ENCODE measurements at regions not wholly inside any gene's neighbourhood (a gene's known extent, or its start where the extent isn't known, plus 50 kb on each side); places are given as distances from the start of the nearest gene placed in this dataset.

DNA sequence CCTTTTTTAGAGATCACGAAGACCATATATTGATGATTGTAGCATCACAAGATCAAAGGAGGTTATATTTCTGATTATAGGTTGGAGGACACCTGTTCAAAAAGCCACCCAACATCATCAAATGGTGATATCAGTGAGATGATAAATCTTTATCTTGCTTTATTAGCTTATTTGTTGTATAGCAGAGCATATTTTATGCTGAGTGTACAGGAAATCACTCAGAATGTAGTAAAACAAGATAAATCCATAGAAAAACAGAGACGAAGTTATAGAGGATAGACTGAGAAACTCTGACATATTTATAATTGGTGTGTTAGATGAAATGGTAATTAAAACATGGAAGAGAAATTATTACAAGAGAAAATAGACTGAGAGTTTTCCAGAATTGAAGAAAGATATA is 69.8 kb upstream of the DMAC1 start:
- TF ChIP-seq, protein P1, sequence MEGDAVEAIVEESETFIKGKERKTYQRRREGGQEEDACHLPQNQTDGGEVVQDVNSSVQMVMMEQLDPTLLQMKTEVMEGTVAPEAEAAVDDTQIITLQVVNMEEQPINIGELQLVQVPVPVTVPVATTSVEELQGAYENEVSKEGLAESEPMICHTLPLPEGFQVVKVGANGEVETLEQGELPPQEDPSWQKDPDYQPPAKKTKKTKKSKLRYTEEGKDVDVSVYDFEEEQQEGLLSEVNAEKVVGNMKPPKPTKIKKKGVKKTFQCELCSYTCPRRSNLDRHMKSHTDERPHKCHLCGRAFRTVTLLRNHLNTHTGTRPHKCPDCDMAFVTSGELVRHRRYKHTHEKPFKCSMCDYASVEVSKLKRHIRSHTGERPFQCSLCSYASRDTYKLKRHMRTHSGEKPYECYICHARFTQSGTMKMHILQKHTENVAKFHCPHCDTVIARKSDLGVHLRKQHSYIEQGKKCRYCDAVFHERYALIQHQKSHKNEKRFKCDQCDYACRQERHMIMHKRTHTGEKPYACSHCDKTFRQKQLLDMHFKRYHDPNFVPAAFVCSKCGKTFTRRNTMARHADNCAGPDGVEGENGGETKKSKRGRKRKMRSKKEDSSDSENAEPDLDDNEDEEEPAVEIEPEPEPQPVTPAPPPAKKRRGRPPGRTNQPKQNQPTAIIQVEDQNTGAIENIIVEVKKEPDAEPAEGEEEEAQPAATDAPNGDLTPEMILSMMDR (IDR thresholded peaks at IDR 0.05), result no peak
- no peak for TF ChIP-seq EP300 (IDR thresholded peaks at IDR 0.05)
- TF ChIP-seq POLR2A (IDR thresholded peaks at IDR 0.05), result no peak
- no peak for TF ChIP-seq POLR2AphosphoS5 (IDR thresholded peaks at IDR 0.05)
- WGBS, 2 donors, result 90 to 91% methylated on average over 2 of the region's 2 CpGs
- DNase-seq, result no peak
- Histone ChIP-seq H3K27ac (no peak overlapping the region), H3K9me3 (no peaks in the 10 kb centered on the region), H3K27me3 (no peaks in the 10 kb centered on the region), H3K4me3 (no peak overlapping the region), H3K36me3 (no peaks in the 10 kb centered on the region), H3K4me1 (no peaks in the 10 kb centered on the region)
- intact Hi-C loops (cut with DNase I), result no loop called here

DNA sequence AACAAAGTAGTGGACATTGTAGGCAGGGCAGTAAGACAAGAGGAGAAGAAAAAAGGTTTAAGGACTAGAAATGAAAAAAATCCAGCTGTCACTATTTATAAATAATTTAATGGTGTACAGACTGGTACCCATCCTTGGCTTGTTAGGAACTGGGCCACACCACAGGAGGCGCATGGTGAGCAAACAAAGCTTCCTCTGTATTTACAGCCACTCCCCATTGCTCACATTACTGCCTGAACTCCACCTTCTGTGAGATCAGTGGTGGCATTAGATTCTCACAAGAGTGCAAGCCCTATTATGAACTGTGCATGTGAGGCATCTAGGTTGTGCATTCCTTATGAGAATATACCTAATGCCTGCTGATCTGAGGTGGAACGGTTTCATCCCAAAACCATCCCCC is 62.6 kb upstream of the DMAC1 start:
- no peak overlapping the region for H3K4me3 ChIP-seq
- 63 to 87% methylated on average over 2 of the region's 2 CpGs for WGBS, 2 donors
- DNase-seq, result no peak

GRCh38 chr9:7861086-7861485 is 61.5 kb upstream of the DMAC1 start:
- no peak overlapping the region for H3K27ac ChIP-seq
- H3K4me3 ChIP-seq, result no peak overlapping the region
- DNase-seq, result no peak
- intact Hi-C loops (cut with DNase I), result no loop called here
- H3K27me3 ChIP-seq, result no peaks in the 10 kb centered on the region
- no peaks in the 10 kb centered on the region for H3K9me3 ChIP-seq
- TF ChIP-seq POLR2A (IDR thresholded peaks at IDR 0.05) (no peak), EP300 (IDR thresholded peaks at IDR 0.05) (no peak), POLR2AphosphoS5 (IDR thresholded peaks at IDR 0.05) (no peak)
- TF ChIP-seq, protein P1 (IDR thresholded peaks at IDR 0.05), result no peak
- WGBS, 2 donors, result 92 to 94% methylated on average over 2 of the region's 2 CpGs
- H3K36me3 ChIP-seq, result no peaks in the 10 kb centered on the region
- H3K4me1 ChIP-seq, result no peaks in the 10 kb centered on the region

More for the DNA sequence above, 62.6 kb upstream of the DMAC1 start:
- no peaks in the 10 kb centered on the region for H3K4me1 ChIP-seq
- no peaks in the 10 kb centered on the region for H3K9me3 ChIP-seq
- no peak overlapping the region for H3K27ac ChIP-seq
- no peaks in the 10 kb centered on the region for H3K27me3 ChIP-seq
- intact Hi-C loops (cut with DNase I), result no loop called here
- TF ChIP-seq POLR2A (IDR thresholded peaks at IDR 0.05) (no peak), POLR2AphosphoS5 (IDR thresholded peaks at IDR 0.05) (no peak), EP300 (IDR thresholded peaks at IDR 0.05) (no peak)
- TF ChIP-seq, protein P1 (IDR thresholded peaks at IDR 0.05), result no peak
- no peaks in the 10 kb centered on the region for H3K36me3 ChIP-seq

GRCh38 chr9:7860335-7860709 is 60.7 kb upstream of the DMAC1 start:
- no peaks in the 10 kb centered on the region for H3K4me1 ChIP-seq
- H3K27me3 ChIP-seq, result no peaks in the 10 kb centered on the region
- DNase-seq, result no peak
- H3K9me3 ChIP-seq, result no peaks in the 10 kb centered on the region
- no peak overlapping the region for H3K27ac ChIP-seq
- no peak overlapping the region for H3K4me3 ChIP-seq
- no peak for TF ChIP-seq POLR2A (IDR thresholded peaks at IDR 0.05)
- TF ChIP-seq, protein P1 (IDR thresholded peaks at IDR 0.05), result no peak
- TF ChIP-seq POLR2AphosphoS5 (IDR thresholded peaks at IDR 0.05), result no peak
- no peak for TF ChIP-seq EP300 (IDR thresholded peaks at IDR 0.05)
- whole genome bisulfite sequencing, 2 donors, result 19 to 64% methylated on average over 1 of the region's 1 CpG
- intact Hi-C loops (cut with DNase I), result no loop called here
- H3K36me3 ChIP-seq, result no peaks in the 10 kb centered on the region

- TF ChIP-seq EP300 (IDR thresholded peaks at IDR 0.05) (no peak), POLR2A (IDR thresholded peaks at IDR 0.05) (no peak), POLR2AphosphoS5 (IDR thresholded peaks at IDR 0.05) (no peak)
- TF ChIP-seq, protein P1 (IDR thresholded peaks at IDR 0.05), result no peak
- intact Hi-C loops (cut with DNase I), result no loop called here
- WGBS, 2 donors, result 42 to 62% methylated on average over 3 of the region's 3 CpGs
Measured at GRCh38 chr9:7859701-7860334, 60.2 kb upstream of the DMAC1 start.

More at GRCh38 chr9:7859701-7860334, 60.2 kb upstream of the DMAC1 start:
- no peaks in the 10 kb centered on the region for H3K36me3 ChIP-seq
- H3K4me3 ChIP-seq, result no peak overlapping the region
- no peaks in the 10 kb centered on the region for H3K9me3 ChIP-seq
- no peaks in the 10 kb centered on the region for H3K4me1 ChIP-seq
- no peak overlapping the region for H3K27ac ChIP-seq
- no peaks in the 10 kb centered on the region for H3K27me3 ChIP-seq
- DNase-seq, result no peak
